ENCODE measurements at regions not wholly inside any gene's neighbourhood (a gene's known extent, or its start where the extent isn't known, plus 50 kb on each side); places are given as distances from the start of the nearest gene placed in this dataset.
"Not testable (repeated sequence)": the region's sequence is repeated elsewhere in the genome, so short reads cannot be mapped to it uniquely, and the experiment has no call there.

- DNase-seq: no peak
These were observed 876.2 kb upstream of the AUTS2 start for GRCh38 chr7:68722044-68722443.

- no peak for DNase-seq
These were observed 873.3 kb upstream of the AUTS2 start for GRCh38 chr7:68724965-68725364.

- no peak for DNase-seq
These were observed 872.2 kb upstream of the AUTS2 start for GRCh38 chr7:68725843-68726785.

- not testable (repeated sequence) for DNase-seq
These were observed 869.6 kb upstream of the AUTS2 start for GRCh38 chr7:68728720-68729119.

GRCh38 chr7:68729371-68729770 is 868.9 kb upstream of the AUTS2 start:
- DNase-seq: no peak

- DNase-seq: no peak
These were observed 868.1 kb upstream of the AUTS2 start for GRCh38 chr7:68730194-68730593.

GRCh38 chr7:68730964-68731363 is 867.3 kb upstream of the AUTS2 start:
- no peak for DNase-seq

GRCh38 chr7:68733219-68734153 is 864.8 kb upstream of the AUTS2 start:
- no peak for DNase-seq

GRCh38 chr7:68734431-68734830 is 863.8 kb upstream of the AUTS2 start:
- no peak for DNase-seq

- no peak for DNase-seq
These were observed 859.0 kb upstream of the AUTS2 start for GRCh38 chr7:68739306-68739705.

GRCh38 chr7:68744036-68744435 is 854.2 kb upstream of the AUTS2 start:
- DNase-seq: no peak

- DNase-seq: no peak
These were observed 849.1 kb upstream of the AUTS2 start for GRCh38 chr7:68748934-68749900.

GRCh38 chr7:68752485-68753178 is 845.6 kb upstream of the AUTS2 start:
- no peak for DNase-seq

- DNase-seq: no peak
These were observed 843.9 kb upstream of the AUTS2 start for GRCh38 chr7:68754414-68754813.

GRCh38 chr7:68756986-68757495 is 841.2 kb upstream of the AUTS2 start:
- DNase-seq: no peak

- no peak for DNase-seq
These were observed 837.7 kb upstream of the AUTS2 start for GRCh38 chr7:68760556-68760955.

- no peak for DNase-seq
These were observed 830.8 kb upstream of the AUTS2 start for GRCh38 chr7:68767462-68767861.

- peak in 12 of 56 donors; percentile 0 to 62 (median 5) for DNase-seq
These were observed 827.6 kb upstream of the AUTS2 start for GRCh38 chr7:68770649-68771048.

- DNase-seq: no peak
These were observed 821.9 kb upstream of the AUTS2 start for GRCh38 chr7:68776326-68776725.

- no peak for DNase-seq
These were observed 814.6 kb upstream of the AUTS2 start for GRCh38 chr7:68783684-68784083.

All from amygdala (tissue), 56 donors.